Endothelial cell of umbilical vein (primary cell): ENCODE measurements at regions not wholly inside any gene's neighbourhood (a gene's known extent, or its start where the extent isn't known, plus 50 kb on each side); places are given as distances from the start of the nearest gene placed in this dataset.

Source experiments
- BruUV-seq: library from RNA; stranded (reverse); fragments of 400-500 nt; replicated peaks from 2 replicates; lab custom pipeline; 2021; lab: Mats Ljungman, UMichigan
- CTCF ChIA-PET: fragments of 300-600, 350-600 bp; sonication (Branson Sonifier 250); formaldehyde crosslinking; loops from one replicate; lab custom pipeline; 2021; ENCODE audit warnings: antibody characterized with exemption, inconsistent platforms; lab: Charles Lee
- POLR2A ChIA-PET: fragments of 300-600, 350-600 bp; sonication (Branson Sonifier 250); formaldehyde crosslinking; loops from one replicate; lab custom pipeline; 2021; ENCODE audit warnings: antibody characterized with exemption, inconsistent platforms; lab: Charles Lee
- DNase-seq: peaks from one replicate; pipeline ENCODE4 v3.0.0-alpha.2; 2011; ENCODE audit warnings: low read depth, low spot score
- FAIRE-seq: peaks from 2 replicates; lab custom pipeline; 2011; peaks lifted over from hg19 to GRCh38; lab: Jason Lieb, UNC
- H2AFZ ChIP-seq: 2 replicates; pipeline ENCODE4 v1.6.0; 2012; ENCODE audit warnings: low read depth, low read length, control low read depth, inconsistent platforms
- H3K27ac ChIP-seq: 2 replicates; pipeline ENCODE4 v1.5.1; 2011; ENCODE audit warnings: low read depth, mild to moderate bottlenecking, control low read depth, low read length, moderate library complexity; ENCODE audit not compliant: insufficient read depth
- H3K27me3 ChIP-seq, 2 experiments: 2 replicates each; pipeline versions ENCODE4 v1.6.0 to v1.6.1; 2011; ENCODE audit warnings: low read length in 2 of 2, mixed read lengths in 1 of 2; ENCODE audit not compliant: control insufficient read depth in 2 of 2, insufficient read depth in 2 of 2
- H3K36me3 ChIP-seq, 2 experiments: 2 replicates in 1 of 2; 3 replicates in 1 of 2; pipeline ENCODE4 v1.5.1; 2011; ENCODE audit warnings: low read length in 2 of 2, mild to moderate bottlenecking in 1 of 2, moderate library complexity in 1 of 2; ENCODE audit not compliant: control insufficient read depth in 2 of 2, insufficient read depth in 2 of 2; ENCODE audit errors: extremely low read depth in 1 of 2
- H3K4me1 ChIP-seq: 3 replicates; pipeline ENCODE4 v1.5.1; 2011; ENCODE audit warnings: mild to moderate bottlenecking, low read length; ENCODE audit not compliant: control insufficient read depth, insufficient read depth; ENCODE audit errors: extremely low read depth
- H3K4me2 ChIP-seq: 2 replicates; pipeline ENCODE4 v1.6.1; 2011; ENCODE audit warnings: low read length, control low read depth, mixed read lengths; ENCODE audit not compliant: insufficient read depth
- H3K4me3 ChIP-seq, 3 experiments: fragments of 200-600 bp in 1 of 3; sonication (generic), shearing (Covaris generic) in 1 of 3; replicated peaks in 1 of 3; 2 replicates each; pipeline ENCODE4 v1.5.1; 2011 to 2016; ENCODE audit warnings: control low read depth in 3 of 3, low read length in 3 of 3, mild to moderate bottlenecking in 2 of 3, inconsistent platforms in 1 of 3, low read depth in 1 of 3, moderate library complexity in 1 of 3; ENCODE audit not compliant: insufficient read depth in 1 of 3
- H3K79me2 ChIP-seq: 2 replicates; pipeline ENCODE4 v1.6.0; 2012; ENCODE audit warnings: low read length, inconsistent platforms; ENCODE audit not compliant: control insufficient read depth, insufficient read depth
- H3K9ac ChIP-seq: replicated peaks from 2 replicates; pipeline ENCODE3; 2011; ENCODE audit warnings: low read length, control low read depth; ENCODE audit not compliant: insufficient read depth; ENCODE audit errors: extremely low read depth
- H3K9me1 ChIP-seq: replicated peaks from 3 replicates; pipeline ENCODE4 v1.6.0; 2011; ENCODE audit warnings: mild to moderate bottlenecking, low read length; ENCODE audit not compliant: control insufficient read depth, insufficient read depth; ENCODE audit errors: extremely low read depth
- H3K9me3 ChIP-seq: replicated peaks from 2 replicates; pipeline ENCODE4 v1.5.1; 2012; ENCODE audit warnings: low read length, inconsistent platforms; ENCODE audit not compliant: control insufficient read depth, insufficient read depth
- H4K20me1 ChIP-seq: replicated peaks from 2 replicates; pipeline ENCODE3; 2011; ENCODE audit warnings: mild to moderate bottlenecking, low read length; ENCODE audit not compliant: control insufficient read depth, insufficient read depth; ENCODE audit errors: extremely low read depth
- CTCF ChIP-seq, 2 donors: IDR thresholded peaks; 1 replicate in 1 of 2; 2 replicates in 1 of 2; pipeline ENCODE4 v1.5.1; 2011; ENCODE audit warnings: low read length in 2 of 2, mild to moderate bottlenecking in 2 of 2, moderate library complexity in 2 of 2, control low read depth in 1 of 2, inconsistent platforms in 1 of 2, low read depth in 1 of 2; ENCODE audit not compliant: insufficient read depth in 1 of 2; ENCODE audit errors: extremely low read depth in 1 of 2
- EZH2 ChIP-seq: IDR thresholded peaks from 2 replicates; pipeline ENCODE4 v1.6.1; 2012; ENCODE audit warnings: borderline replicate concordance, low read depth, mild to moderate bottlenecking, moderate library complexity, low read length, inconsistent platforms; ENCODE audit not compliant: severe bottlenecking
- FOS ChIP-seq: IDR thresholded peaks from 2 replicates; pipeline ENCODE4 v1.6.1; 2011; ENCODE audit warnings: mild to moderate bottlenecking, low read length, moderate library complexity, borderline replicate concordance; ENCODE audit not compliant: insufficient read depth
- GATA2 ChIP-seq: IDR thresholded peaks from 2 replicates; pipeline ENCODE4 v1.7.0; 2011; ENCODE audit warnings: low read depth, mild to moderate bottlenecking, moderate library complexity, mixed read lengths, low read length; ENCODE audit not compliant: insufficient read length, insufficient read depth
- JUN ChIP-seq: IDR thresholded peaks from 2 replicates; pipeline ENCODE4 v1.6.1; 2011; ENCODE audit warnings: borderline replicate concordance, low read depth; ENCODE audit not compliant: insufficient read length, insufficient read depth
- MAX ChIP-seq: IDR thresholded peaks from 2 replicates; pipeline ENCODE4 v1.6.1; 2011; ENCODE audit not compliant: insufficient read depth, insufficient read length
- MYC ChIP-seq: IDR thresholded peaks from one replicate; pipeline ENCODE4 v1.6.1; 2011; ENCODE audit warnings: mild to moderate bottlenecking, low read depth, low read length
- POLR2A ChIP-seq: IDR thresholded peaks from 2 replicates; pipeline ENCODE4 v1.6.1; 2012; ENCODE audit warnings: low read depth, mild to moderate bottlenecking, control low read depth, low read length
- POLR2AphosphoS5 ChIP-seq: IDR thresholded peaks from 2 replicates; pipeline ENCODE4 v1.6.1; 2012; ENCODE audit warnings: low read depth, mild to moderate bottlenecking, control low read depth, low read length, moderate library complexity; ENCODE audit not compliant: insufficient read depth
- dilution Hi-C: fragments of 300-500 bp; cut with MboI; formaldehyde crosslinking; loops from one replicate; pipeline ENCODE4 v1.15.0; 2019; ENCODE audit warnings: low sequenced_read_pairs; ENCODE audit not compliant: extremely low pct_ligation_motif_present
- intact Hi-C: fragments of 100-400 bp; cut with micrococcal nuclease; formaldehyde crosslinking; loops from one replicate; pipeline ENCODE4 v1.10.0; 2022

GRCh38 chr17:77724876-77725615 is 233.5 kb upstream of the TNRC6C start:
- Histone ChIP-seq H3K4me3 (no peak overlapping the region), H3K9me1 (no peaks in the 10 kb centered on the region), H3K27ac (no peak overlapping the region), H3K9me3 (no peaks in the 10 kb centered on the region), H4K20me1 (no peaks in the 10 kb centered on the region), H2AFZ (no peak overlapping the region), H3K79me2 (no peaks in the 10 kb centered on the region), H3K4me1 (no peaks in the 10 kb centered on the region), H3K9ac (no peak overlapping the region), H3K36me3 (no peaks in the 10 kb centered on the region), H3K27me3 (peaks cover 0 to 4% of the 10 kb centered on the region in 2 experiments), H3K4me2 (no peak overlapping the region)
- dilution Hi-C loops (no loop called here), intact Hi-C loops (no loop called here)
- DNase-seq (no peak), FAIRE-seq (no peak)
- POLR2A ChIA-PET: no interaction called here
- TF ChIP-seq FOS: no peak
- TF ChIP-seq GATA2: no peak
- TF ChIP-seq JUN: no peak
- TF ChIP-seq EZH2: no peak
- TF ChIP-seq MYC: no peak
- no peak for TF ChIP-seq MAX
- no peak for TF ChIP-seq POLR2A
- no peak for TF ChIP-seq POLR2AphosphoS5
- no peak for TF ChIP-seq CTCF (IDR thresholded peaks at IDR 0.05; ENCODE audit: extremely low read depth in 1 of 2, insufficient read depth in 1 of 2, low read depth in 1 of 2, low read length in 2 of 2)
- CTCF ChIA-PET: interaction anchor here (0.6 kb wide), 1 partner anchor 173 kb away, joined by 3 read pairs; no protein-coding TSS in a partner anchor
- no TSS peak for BruUV-seq
